H1 (cell line): ENCODE measurements at regions not wholly inside any gene's neighbourhood (a gene's known extent, or its start where the extent isn't known, plus 50 kb on each side); places are given as distances from the start of the nearest gene placed in this dataset.

Experiments
- EZH2 ChIP-seq: fragments of 200-600 bp; sonication (generic); IDR thresholded peaks from 2 replicates; pipeline ENCODE4 v1.7.1; 2012; ENCODE audit warnings: low read depth, mild to moderate bottlenecking, moderate library complexity, low read length, inconsistent platforms; ENCODE audit not compliant: severe bottlenecking
- HDAC2 ChIP-seq, 2 experiments: fragments of 300-600 bp in 1 of 2; sonication (generic) in 1 of 2; IDR thresholded peaks; 2 replicates each; pipeline ENCODE4 v1.6.1; 2011 to 2012; ENCODE audit warnings: low read depth in 2 of 2, low read length in 2 of 2, mild to moderate bottlenecking in 2 of 2, moderate library complexity in 2 of 2, borderline replicate concordance in 1 of 2, inconsistent platforms in 1 of 2
- JUN ChIP-seq: IDR thresholded peaks from 2 replicates; pipeline ENCODE4 v1.6.1; 2011; ENCODE audit warnings: low read depth, mild to moderate bottlenecking, improper control_type of control experiment, low read length
- POLR2A ChIP-seq, 2 experiments: IDR thresholded peaks; 1 replicate in 1 of 2; 2 replicates in 1 of 2; pipeline ENCODE4 v1.6.1; 2011; ENCODE audit warnings: low read depth in 2 of 2, low read length in 2 of 2, mild to moderate bottlenecking in 2 of 2; ENCODE audit errors: control extremely low read depth in 1 of 2
- POLR2AphosphoS5 ChIP-seq: IDR thresholded peaks from 2 replicates; pipeline ENCODE4 v1.6.1; 2011; ENCODE audit warnings: low read depth, low read length
- RAD21 ChIP-seq, 2 experiments: IDR thresholded peaks in 1 of 2; conservative IDR thresholded peaks in 1 of 2; 2 replicates each; pipeline ENCODE4 v1.6.1; 2011; ENCODE audit warnings: low read depth in 2 of 2, low read length in 2 of 2, improper control_type of control experiment in 1 of 2, inconsistent platforms in 1 of 2, mild to moderate bottlenecking in 1 of 2, moderate library complexity in 1 of 2
- SUZ12 ChIP-seq: fragments of 200-600 bp; sonication (generic); IDR thresholded peaks from 2 replicates; pipeline ENCODE4 v1.6.1; 2012; ENCODE audit warnings: mild to moderate bottlenecking, inconsistent platforms, low read length, moderate library complexity, mixed read lengths
- YY1 ChIP-seq: IDR thresholded peaks from 2 replicates; pipeline ENCODE4 v1.6.1; 2011; ENCODE audit warnings: low read depth, mild to moderate bottlenecking, low read length
- TF ChIP-seq, protein P1 (sequence below), 3 experiments: IDR thresholded peaks; 1 replicate in 2 of 3; 2 replicates in 1 of 3; pipeline versions ENCODE4 v1.5.1 to v1.6.1; 2011; ENCODE audit warnings: low read length in 3 of 3, mild to moderate bottlenecking in 3 of 3, inconsistent platforms in 2 of 3, low read depth in 1 of 3, moderate library complexity in 1 of 3; ENCODE audit not compliant: insufficient read depth in 1 of 3; ENCODE audit errors: control extremely low read depth in 1 of 3
- TF ChIP-seq, protein P2 (sequence below): IDR thresholded peaks from 2 replicates; pipeline ENCODE4 v1.6.1; 2012; ENCODE audit warnings: inconsistent platforms

DNA sequence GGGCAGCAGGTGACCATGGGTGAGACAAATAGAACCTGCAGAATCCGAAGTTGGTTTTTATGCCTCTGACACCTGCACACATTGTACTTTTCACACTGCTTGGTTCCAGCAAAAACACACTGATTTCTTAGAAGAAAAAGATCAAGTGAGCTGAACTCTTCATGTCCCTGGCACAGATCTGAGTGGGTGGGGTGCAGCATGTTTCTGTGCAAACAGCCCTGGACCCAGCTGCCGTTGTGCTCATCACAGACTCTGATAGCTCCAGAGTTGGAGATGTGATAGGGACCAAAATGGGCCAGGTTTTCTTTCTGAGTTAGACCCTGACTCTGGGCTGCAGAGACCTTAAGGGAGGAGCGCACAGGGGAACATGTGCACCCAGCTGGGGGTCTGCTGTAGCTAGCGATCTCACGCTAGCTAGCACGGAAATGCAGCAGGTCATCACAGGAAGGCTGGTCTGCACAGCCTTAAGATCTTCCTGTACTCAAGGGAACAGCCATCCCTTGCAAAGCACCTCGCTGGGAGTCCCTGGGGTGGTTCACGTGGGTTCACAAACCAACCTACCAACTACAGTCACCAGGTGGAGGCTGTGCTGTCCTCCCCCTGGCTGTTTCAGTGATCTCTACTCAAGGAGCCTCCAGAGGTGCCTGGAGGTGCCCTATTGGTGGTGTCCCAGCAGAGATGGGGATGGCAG is 291.1 kb downstream of the PTPRU start:
- TF ChIP-seq RAD21 (IDR thresholded peaks at IDR 0.05 in 1 of 2, conservative IDR thresholded peaks at IDR 0.05 in 1 of 2; ENCODE audit: low read depth in 2 of 2, low read length in 2 of 2): no peak
- no peak for TF ChIP-seq JUN
- no peak for TF ChIP-seq YY1
- TF ChIP-seq EZH2: no peak
- TF ChIP-seq, protein P1, sequence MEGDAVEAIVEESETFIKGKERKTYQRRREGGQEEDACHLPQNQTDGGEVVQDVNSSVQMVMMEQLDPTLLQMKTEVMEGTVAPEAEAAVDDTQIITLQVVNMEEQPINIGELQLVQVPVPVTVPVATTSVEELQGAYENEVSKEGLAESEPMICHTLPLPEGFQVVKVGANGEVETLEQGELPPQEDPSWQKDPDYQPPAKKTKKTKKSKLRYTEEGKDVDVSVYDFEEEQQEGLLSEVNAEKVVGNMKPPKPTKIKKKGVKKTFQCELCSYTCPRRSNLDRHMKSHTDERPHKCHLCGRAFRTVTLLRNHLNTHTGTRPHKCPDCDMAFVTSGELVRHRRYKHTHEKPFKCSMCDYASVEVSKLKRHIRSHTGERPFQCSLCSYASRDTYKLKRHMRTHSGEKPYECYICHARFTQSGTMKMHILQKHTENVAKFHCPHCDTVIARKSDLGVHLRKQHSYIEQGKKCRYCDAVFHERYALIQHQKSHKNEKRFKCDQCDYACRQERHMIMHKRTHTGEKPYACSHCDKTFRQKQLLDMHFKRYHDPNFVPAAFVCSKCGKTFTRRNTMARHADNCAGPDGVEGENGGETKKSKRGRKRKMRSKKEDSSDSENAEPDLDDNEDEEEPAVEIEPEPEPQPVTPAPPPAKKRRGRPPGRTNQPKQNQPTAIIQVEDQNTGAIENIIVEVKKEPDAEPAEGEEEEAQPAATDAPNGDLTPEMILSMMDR (IDR thresholded peaks at IDR 0.05; ENCODE audit: control extremely low read depth in 1 of 3, insufficient read depth in 1 of 3, low read depth in 1 of 3, low read length in 3 of 3): no peak
- TF ChIP-seq SUZ12: no peak
- no peak for TF ChIP-seq POLR2A (IDR thresholded peaks at IDR 0.05; ENCODE audit: control extremely low read depth in 1 of 2, low read depth in 2 of 2, low read length in 2 of 2)
- no peak for TF ChIP-seq POLR2AphosphoS5
- no peak for TF ChIP-seq HDAC2 (IDR thresholded peaks at IDR 0.05; ENCODE audit: borderline replicate concordance in 1 of 2, low read depth in 2 of 2, low read length in 2 of 2)
- TF ChIP-seq, protein P2, sequence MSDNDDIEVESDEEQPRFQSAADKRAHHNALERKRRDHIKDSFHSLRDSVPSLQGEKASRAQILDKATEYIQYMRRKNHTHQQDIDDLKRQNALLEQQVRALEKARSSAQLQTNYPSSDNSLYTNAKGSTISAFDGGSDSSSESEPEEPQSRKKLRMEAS: no peak
